Right lobe of liver (tissue), 6 donors: ENCODE measurements at regions not wholly inside any gene's neighbourhood (a gene's known extent, or its start where the extent isn't known, plus 50 kb on each side); places are given as distances from the start of the nearest gene placed in this dataset.

ENCODE experiments used
- ATAC-seq, 4 donors: fragments of 200-7000 bp; cut with Tn5 transposase; one replicate each; pipeline ENCODE4 v1.9.1; 2020; ENCODE audit warnings: mild to moderate bottlenecking in 4 of 4, moderate library complexity in 4 of 4
- DNase-seq, 3 donors: peaks; one replicate each; pipeline ENCODE4 v3.0.0-alpha.2; 2020
- H3K27ac ChIP-seq, 3 donors: fragments of 200-600 bp; one replicate each; pipeline ENCODE4 v1.8.0; 2022
- H3K27me3 ChIP-seq, 2 donors: fragments of 200-600 bp; one replicate each; pipeline ENCODE4 v1.8.0; 2022
- H3K36me3 ChIP-seq, 4 donors: fragments of 200-600 bp; sonication (generic) in 1 of 4; one replicate each; pipeline versions ENCODE4 v1.5.1 to v1.8.0; 2017 to 2022; ENCODE audit warnings: control low read depth in 1 of 4
- H3K4me1 ChIP-seq, 4 donors: fragments of 200-600 bp; sonication (generic) in 1 of 4; one replicate each; pipeline versions ENCODE4 v1.5.1 to v1.8.0; 2017 to 2022; ENCODE audit warnings: control low read depth in 1 of 4
- H3K4me3 ChIP-seq, 3 donors: fragments of 200-600 bp; one replicate each; pipeline ENCODE4 v1.8.0; 2022
- H3K9me3 ChIP-seq, 4 donors: fragments of 200-600 bp; sonication (generic) in 1 of 4; one replicate each; pipeline versions ENCODE4 v1.5.1 to v1.8.0; 2017 to 2022; ENCODE audit warnings: control low read depth in 1 of 4
- CTCF ChIP-seq, 4 donors: fragments of 200-600 bp in 3 of 4; fragments of 450-650 bp in 1 of 4; IDR thresholded peaks; one replicate each; pipeline versions ENCODE4 v1.5.1 to v1.8.0; 2016 to 2022; ENCODE audit warnings: antibody characterized with exemption in 4 of 4, mild to moderate bottlenecking in 2 of 4
- POLR2A ChIP-seq: fragments of 450-650 bp; IDR thresholded peaks from one replicate; pipeline ENCODE4 v1.6.1; 2017; ENCODE audit warnings: antibody characterized with exemption, mild to moderate bottlenecking
- WGBS: methylation state at CpG from one replicate; pipeline ENCODE4 v1.1.6; 2018; ENCODE audit warnings: low coverage, low lambda C conversion rate; ENCODE audit not compliant: insufficient coverage; ENCODE audit errors: missing lambda C conversion rate; 5-methylcytosine and 5-hydroxymethylcytosine counted together
- intact Hi-C, 2 donors: fragments of 100-400 bp; cut with DNase I; formaldehyde crosslinking; loops; one replicate each; pipeline versions ENCODE4 v1.11.2 to v1.14.1; 2022
- donor health status: DM: no; HTN: yes; CAD: no.
- donor health status: DM: no; HTN: no; CAD: no.
- donor health status: DM: no; HTN: no; CAD: no.
- donor health status: DM: no; HTN: yes; CAD: no.
- donor health status: DM: no; HTN: yes; CAD: no.

- 67% methylated on average over 2 of the region's 6 CpGs for WGBS
- intact Hi-C loops, result no loop called here
- ATAC-seq, result no peak
- no peak overlapping the region for H3K27ac ChIP-seq
- no peak overlapping the region for H3K4me3 ChIP-seq
- H3K4me1 ChIP-seq, result peaks cover 0 to 5% (median 0%) of the 10 kb centered on the region in 4 donors
- TF ChIP-seq CTCF (IDR thresholded peaks at IDR 0.05) (no peak), POLR2A (no peak)
- H3K36me3 ChIP-seq, result no peaks in the 10 kb centered on the region
- no peaks in the 10 kb centered on the region for H3K27me3 ChIP-seq
- no peaks in the 10 kb centered on the region for H3K9me3 ChIP-seq
- DNase-seq, result no peak
Measured at GRCh38 chr15:67968564-67968963, 85.6 kb upstream of the PIAS1 start.

- 87% methylated on average over 3 of the region's 3 CpGs for WGBS
- TF ChIP-seq POLR2A, result no peak
- no peak for TF ChIP-seq CTCF (IDR thresholded peaks at IDR 0.05)
- H3K36me3 ChIP-seq, result no peaks in the 10 kb centered on the region
- intact Hi-C loops, result no loop called here
- ATAC-seq (no peak), DNase-seq (no peak)
- H3K4me1 ChIP-seq, result peaks cover 0 to 5% (median 0%) of the 10 kb centered on the region in 4 donors
- H3K27ac ChIP-seq, result no peak overlapping the region
- no peaks in the 10 kb centered on the region for H3K9me3 ChIP-seq
- no peaks in the 10 kb centered on the region for H3K27me3 ChIP-seq
- H3K4me3 ChIP-seq, result no peak overlapping the region
Measured at GRCh38 chr15:67968966-67969365, 85.1 kb upstream of the PIAS1 start.

- DNase-seq, result no peak
- TF ChIP-seq POLR2A, result no peak
- TF ChIP-seq CTCF (IDR thresholded peaks at IDR 0.05), result no peak
- no peak overlapping the region for H3K27ac ChIP-seq
- no peak for ATAC-seq
- 59% methylated on average over 3 of the region's 3 CpGs for WGBS
- H3K27me3 ChIP-seq, result no peaks in the 10 kb centered on the region
- no peak overlapping the region for H3K4me3 ChIP-seq
- peaks cover 0 to 5% (median 0%) of the 10 kb centered on the region in 4 donors for H3K4me1 ChIP-seq
- intact Hi-C loops, result no loop called here
- H3K9me3 ChIP-seq, result no peaks in the 10 kb centered on the region
- no peaks in the 10 kb centered on the region for H3K36me3 ChIP-seq
Measured at GRCh38 chr15:67969892-67970291, 84.2 kb upstream of the PIAS1 start.

- Histone ChIP-seq H3K4me1 (peaks cover 0 to 5% (median 0%) of the 10 kb centered on the region in 4 donors), H3K9me3 (no peaks in the 10 kb centered on the region), H3K4me3 (no peak overlapping the region), H3K27ac (no peak overlapping the region), H3K27me3 (no peaks in the 10 kb centered on the region), H3K36me3 (no peaks in the 10 kb centered on the region)
- 87% methylated on average over 4 of the region's 4 CpGs for WGBS
- DNase-seq (no peak), ATAC-seq (no peak)
- TF ChIP-seq CTCF (IDR thresholded peaks at IDR 0.05) (no peak), POLR2A (no peak)
- intact Hi-C loops, result no loop called here
Measured at GRCh38 chr15:67972377-67972776, 81.7 kb upstream of the PIAS1 start.

- intact Hi-C loops, result no loop called here
- H3K4me1 ChIP-seq, result no peaks in the 10 kb centered on the region
- no peaks in the 10 kb centered on the region for H3K27me3 ChIP-seq
- WGBS, result 81% methylated on average over 4 of the region's 4 CpGs
- no peaks in the 10 kb centered on the region for H3K9me3 ChIP-seq
- TF ChIP-seq CTCF (IDR thresholded peaks at IDR 0.05) (no peak), POLR2A (no peak)
- DNase-seq (no peak), ATAC-seq (no peak)
- no peak overlapping the region for H3K27ac ChIP-seq
- H3K36me3 ChIP-seq, result no peaks in the 10 kb centered on the region
- no peak overlapping the region for H3K4me3 ChIP-seq
Measured at GRCh38 chr15:67973846-67974245, 80.3 kb upstream of the PIAS1 start.
